Osteocyte (in vitro differentiated cells): ENCODE measurements at regions not wholly inside any gene's neighbourhood (a gene's known extent, or its start where the extent isn't known, plus 50 kb on each side); places are given as distances from the start of the nearest gene placed in this dataset.
"Not testable (repeated sequence)": the region's sequence is repeated elsewhere in the genome, so short reads cannot be mapped to it uniquely, and the experiment has no call there.

Experiments used
- DNase-seq: peaks from one replicate; pipeline ENCODE4 v3.0.0; 2021; ENCODE audit warnings: mixed read lengths; ENCODE audit not compliant: unreplicated experiment; ENCODE audit errors: extremely low spot score
- H3K27ac Mint-ChIP-seq: one replicate; pipeline ENCODE4 v1.8.0; 2021; ENCODE audit warnings: mild to moderate bottlenecking, mixed read lengths; ENCODE audit not compliant: unreplicated experiment
- H3K27me3 Mint-ChIP-seq: one replicate; pipeline ENCODE4 v1.8.0; 2021; ENCODE audit warnings: mixed read lengths; ENCODE audit not compliant: unreplicated experiment
- H3K36me3 Mint-ChIP-seq: one replicate; pipeline ENCODE4 v1.8.0; 2021; ENCODE audit warnings: mixed read lengths; ENCODE audit not compliant: unreplicated experiment
- H3K4me1 Mint-ChIP-seq: one replicate; pipeline ENCODE4 v1.8.0; 2021; ENCODE audit warnings: mixed read lengths; ENCODE audit not compliant: unreplicated experiment
- H3K4me3 Mint-ChIP-seq: one replicate; pipeline ENCODE4 v1.8.0; 2021; ENCODE audit warnings: mild to moderate bottlenecking, moderate library complexity, mixed read lengths; ENCODE audit not compliant: unreplicated experiment
- H3K9me3 Mint-ChIP-seq: one replicate; pipeline ENCODE4 v1.8.0; 2021; ENCODE audit warnings: mixed read lengths; ENCODE audit not compliant: unreplicated experiment
- CTCF ChIP-seq: fragments of 200-600 bp; sonication (generic); IDR thresholded peaks from 2 replicates; pipeline ENCODE4 v1.5.0; 2021; ENCODE audit warnings: antibody characterized with exemption, mild to moderate bottlenecking, moderate library complexity

GRCh38 chr18:78822949-78823285, 156.7 kb upstream of the SALL3 start:
- no peak for DNase-seq
- H3K36me3 Mint-ChIP-seq, result no peaks in the 10 kb centered on the region
- no peak for TF ChIP-seq CTCF
- H3K9me3 Mint-ChIP-seq, result peaks cover 10% of the 10 kb centered on the region
- no peaks in the 10 kb centered on the region for H3K27me3 Mint-ChIP-seq
- H3K27ac Mint-ChIP-seq, result no peak overlapping the region
- H3K4me3 Mint-ChIP-seq, result no peak overlapping the region
- H3K4me1 Mint-ChIP-seq, result no peaks in the 10 kb centered on the region

- Mint-ChIP-seq H3K9me3 (peaks cover 14% of the 10 kb centered on the region), H3K4me3 (no peak overlapping the region)
Measured at GRCh38 chr18:78825168-78825567, 154.4 kb upstream of the SALL3 start.

GRCh38 chr18:78826631-78827030, 153.0 kb upstream of the SALL3 start:
- Mint-ChIP-seq H3K4me1 (no peaks in the 10 kb centered on the region), H3K27ac (no peak overlapping the region), H3K36me3 (no peaks in the 10 kb centered on the region), H3K4me3 (no peak overlapping the region), H3K9me3 (peaks cover 21% of the 10 kb centered on the region), H3K27me3 (no peaks in the 10 kb centered on the region)
- TF ChIP-seq CTCF, result no peak
- DNase-seq, result no peak

More at GRCh38 chr18:78825168-78825567, 154.4 kb upstream of the SALL3 start:
- H3K36me3 Mint-ChIP-seq, result no peaks in the 10 kb centered on the region
- TF ChIP-seq CTCF, result no peak
- no peak for DNase-seq
- H3K27ac Mint-ChIP-seq, result no peak overlapping the region
- no peaks in the 10 kb centered on the region for H3K4me1 Mint-ChIP-seq
- no peaks in the 10 kb centered on the region for H3K27me3 Mint-ChIP-seq

GRCh38 chr18:78827141-78827540, 152.5 kb upstream of the SALL3 start:
- DNase-seq, result no peak
- Mint-ChIP-seq H3K27ac (no peak overlapping the region), H3K27me3 (no peaks in the 10 kb centered on the region), H3K4me1 (no peaks in the 10 kb centered on the region), H3K9me3 (peaks cover 21% of the 10 kb centered on the region), H3K4me3 (no peak overlapping the region), H3K36me3 (no peaks in the 10 kb centered on the region)
- TF ChIP-seq CTCF, result no peak

GRCh38 chr18:78828131-78828530, 151.5 kb upstream of the SALL3 start:
- H3K4me1 Mint-ChIP-seq, result no peaks in the 10 kb centered on the region
- H3K27me3 Mint-ChIP-seq, result no peaks in the 10 kb centered on the region
- H3K36me3 Mint-ChIP-seq, result no peaks in the 10 kb centered on the region
- no peak overlapping the region for H3K4me3 Mint-ChIP-seq
- no peak for TF ChIP-seq CTCF
- peaks cover 24% of the 10 kb centered on the region for H3K9me3 Mint-ChIP-seq
- no peak for DNase-seq
- no peak overlapping the region for H3K27ac Mint-ChIP-seq

GRCh38 chr18:78829026-78829425, 150.6 kb upstream of the SALL3 start:
- H3K4me1 Mint-ChIP-seq, H3K36me3 Mint-ChIP-seq, H3K4me3 Mint-ChIP-seq, H3K27me3 Mint-ChIP-seq, H3K27ac Mint-ChIP-seq: not testable (repeated sequence)
- H3K9me3 Mint-ChIP-seq, result peaks cover 22% of the 10 kb centered on the region
- DNase-seq, result peak; percentile 79
